ENCODE measurements at regions not wholly inside any gene's neighbourhood (a gene's known extent, or its start where the extent isn't known, plus 50 kb on each side); places are given as distances from the start of the nearest gene placed in this dataset.

DNA sequence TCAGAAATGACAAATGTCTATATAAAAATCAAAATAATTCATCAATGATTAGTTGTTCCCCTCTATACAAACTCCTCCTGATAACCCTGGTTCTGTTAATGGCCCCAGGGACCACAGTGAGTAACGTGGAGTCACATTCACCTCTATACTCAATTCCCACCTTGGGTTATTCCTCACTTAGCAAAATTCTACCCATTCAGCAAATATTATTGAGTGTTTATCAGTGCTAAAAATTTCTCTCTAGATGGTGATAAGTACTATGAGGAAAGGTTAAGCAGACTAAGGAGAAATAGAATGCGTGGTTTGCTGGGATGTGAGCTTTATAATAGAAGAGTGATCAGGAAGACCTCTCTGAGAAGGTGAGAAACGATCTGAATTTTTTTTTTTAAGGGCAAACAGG is 1124.5 kb downstream of the BCL11A start:
- TF ChIP-seq, protein P1, sequence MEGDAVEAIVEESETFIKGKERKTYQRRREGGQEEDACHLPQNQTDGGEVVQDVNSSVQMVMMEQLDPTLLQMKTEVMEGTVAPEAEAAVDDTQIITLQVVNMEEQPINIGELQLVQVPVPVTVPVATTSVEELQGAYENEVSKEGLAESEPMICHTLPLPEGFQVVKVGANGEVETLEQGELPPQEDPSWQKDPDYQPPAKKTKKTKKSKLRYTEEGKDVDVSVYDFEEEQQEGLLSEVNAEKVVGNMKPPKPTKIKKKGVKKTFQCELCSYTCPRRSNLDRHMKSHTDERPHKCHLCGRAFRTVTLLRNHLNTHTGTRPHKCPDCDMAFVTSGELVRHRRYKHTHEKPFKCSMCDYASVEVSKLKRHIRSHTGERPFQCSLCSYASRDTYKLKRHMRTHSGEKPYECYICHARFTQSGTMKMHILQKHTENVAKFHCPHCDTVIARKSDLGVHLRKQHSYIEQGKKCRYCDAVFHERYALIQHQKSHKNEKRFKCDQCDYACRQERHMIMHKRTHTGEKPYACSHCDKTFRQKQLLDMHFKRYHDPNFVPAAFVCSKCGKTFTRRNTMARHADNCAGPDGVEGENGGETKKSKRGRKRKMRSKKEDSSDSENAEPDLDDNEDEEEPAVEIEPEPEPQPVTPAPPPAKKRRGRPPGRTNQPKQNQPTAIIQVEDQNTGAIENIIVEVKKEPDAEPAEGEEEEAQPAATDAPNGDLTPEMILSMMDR (IDR thresholded peaks at IDR 0.05; ENCODE audit: insufficient read depth, low read length, poor library complexity, severe bottlenecking) = no peak
- no peak for TF ChIP-seq EZH2phosphoT487 (conservative IDR thresholded peaks at IDR 0.05; ENCODE audit: low read length)
